ENCODE measurements at regions not wholly inside any gene's neighbourhood (a gene's known extent, or its start where the extent isn't known, plus 50 kb on each side); places are given as distances from the start of the nearest gene placed in this dataset.

DNA sequence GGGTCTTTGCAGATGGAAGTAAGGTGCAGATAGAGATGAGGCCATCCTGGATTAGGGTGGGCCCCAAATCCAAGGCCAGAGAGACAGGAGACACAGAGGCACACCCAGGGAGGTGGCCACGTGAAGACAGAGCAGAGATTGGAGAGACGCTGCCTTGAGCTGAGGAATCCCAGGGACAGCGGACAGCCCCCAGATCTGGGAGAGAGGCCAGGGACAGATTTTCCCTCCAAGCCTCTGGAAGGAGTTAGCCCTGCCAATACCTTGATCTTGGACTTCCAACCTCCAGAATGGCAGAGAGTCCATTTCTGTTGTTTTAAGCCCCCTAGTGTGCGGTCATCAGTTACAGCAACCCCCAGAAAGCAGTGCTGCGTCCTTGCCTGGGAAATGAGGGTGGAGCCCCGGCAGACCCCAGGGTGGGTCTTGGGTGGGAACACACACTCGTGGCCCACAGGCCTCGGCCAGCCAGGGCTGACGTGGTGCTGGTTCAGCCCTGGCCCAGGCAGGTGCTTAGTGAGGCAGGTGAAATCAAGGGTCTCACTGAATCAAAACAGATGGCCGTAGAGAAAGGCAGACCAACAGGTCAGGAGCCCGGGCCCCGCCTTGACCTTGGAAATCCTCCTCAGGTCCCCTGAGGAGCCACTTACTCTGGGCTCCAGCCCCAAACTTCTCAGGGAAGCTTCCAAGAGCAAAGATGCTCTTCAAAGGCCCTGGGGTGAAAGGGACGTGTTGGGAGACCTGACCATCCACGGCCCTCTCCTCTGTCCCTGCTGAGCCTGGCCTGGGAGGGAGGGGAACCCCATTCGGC is 169.3 kb downstream of the RBFOX3 start:
- no peak for DNase-seq

DNA sequence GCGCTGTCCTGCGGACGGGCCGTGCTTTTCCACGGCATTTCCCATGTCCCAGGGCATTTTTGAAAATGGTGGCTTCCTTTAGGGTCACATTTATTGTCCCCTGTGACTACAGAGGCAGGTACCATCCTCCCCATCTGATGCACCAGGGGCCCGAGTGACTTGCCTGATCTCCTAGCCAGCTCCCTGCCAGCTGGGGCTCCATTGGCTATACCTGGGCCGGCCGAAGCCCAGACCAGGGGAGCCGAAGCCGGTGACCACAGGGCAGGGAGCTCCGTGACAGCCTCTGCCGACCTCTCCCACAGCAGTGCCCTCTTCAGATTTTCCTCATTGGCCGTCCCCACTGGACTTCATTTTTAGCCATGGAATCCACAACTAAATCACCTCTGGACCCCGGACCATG is 170.6 kb downstream of the RBFOX3 start:
- DNase-seq, result no peak

DNA sequence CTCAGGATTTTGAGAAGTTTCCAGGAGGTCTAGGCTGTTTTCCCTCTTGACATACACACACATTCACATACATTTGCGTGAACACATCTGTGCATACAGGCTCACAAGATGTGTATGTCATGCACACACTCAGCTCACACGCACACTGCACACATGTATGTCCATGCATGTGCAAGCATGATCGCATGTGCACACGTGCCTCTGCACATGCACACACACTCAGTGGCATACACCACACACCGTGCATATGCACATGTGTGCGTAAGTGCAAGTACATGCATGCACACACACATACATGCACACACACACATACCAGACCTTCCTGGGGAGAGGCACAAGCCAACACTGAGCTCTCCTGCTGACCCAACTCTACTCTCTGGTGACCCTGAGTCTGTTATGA is 171.4 kb downstream of the RBFOX3 start:
- DNase-seq, result no peak

DNA sequence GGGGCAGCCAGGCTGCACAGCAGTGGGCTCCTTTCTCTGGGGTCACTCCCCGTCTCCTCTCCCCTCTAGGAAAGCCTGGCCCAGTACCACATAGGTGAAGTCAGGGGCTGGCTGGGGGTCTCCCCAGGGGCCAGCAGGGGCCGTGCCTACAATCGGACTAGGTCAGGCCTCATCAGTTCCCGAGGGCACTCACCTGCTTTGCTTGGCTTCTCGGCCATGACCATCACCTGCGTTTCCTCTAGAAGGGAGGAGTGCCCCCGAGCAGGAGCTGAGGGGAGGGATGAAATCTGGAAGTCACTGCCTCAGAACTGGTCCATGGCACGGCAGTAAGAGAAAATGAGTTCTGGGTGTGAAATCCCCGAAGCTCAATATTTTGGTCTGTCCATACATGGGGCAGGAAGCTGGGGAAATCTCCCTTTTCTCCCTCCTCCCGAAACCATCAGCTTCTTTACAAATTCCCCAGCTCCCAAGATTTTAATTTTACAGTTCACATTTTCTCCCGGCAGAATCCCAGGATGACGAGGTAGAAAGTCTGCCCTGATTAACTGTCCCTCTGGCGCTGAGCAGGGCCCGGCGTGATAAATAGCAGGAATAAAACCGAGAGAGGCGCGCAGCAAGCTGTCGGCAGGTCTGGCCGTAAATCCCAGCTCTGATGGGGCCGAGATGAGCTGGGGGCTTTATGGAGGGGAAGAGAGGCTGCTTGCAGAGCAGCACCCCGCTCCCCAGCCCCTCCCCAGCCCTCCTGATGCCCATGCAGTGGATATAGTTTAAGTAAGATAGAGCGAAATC is 172.1 kb downstream of the RBFOX3 start:
- DNase-seq, result no peak

DNA sequence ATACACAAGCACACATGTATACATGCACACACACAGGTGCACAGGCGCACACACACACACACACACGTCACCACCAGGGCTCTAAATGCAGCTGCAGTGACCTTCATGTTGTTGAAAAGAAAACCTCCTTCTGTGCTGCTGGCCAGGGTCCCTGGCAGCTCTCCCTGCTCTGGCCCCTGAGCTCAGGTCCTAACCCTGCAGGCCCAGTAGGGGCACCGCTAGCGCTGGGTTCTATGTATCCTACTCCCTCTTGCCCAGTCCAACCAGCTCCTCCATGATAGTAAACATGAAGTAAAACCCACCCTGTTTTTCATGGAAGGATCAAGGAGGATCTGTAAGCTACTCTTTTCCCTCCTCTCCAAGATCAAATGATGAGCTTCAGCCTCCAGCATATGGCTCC is 172.8 kb downstream of the RBFOX3 start:
- no peak for DNase-seq

DNA sequence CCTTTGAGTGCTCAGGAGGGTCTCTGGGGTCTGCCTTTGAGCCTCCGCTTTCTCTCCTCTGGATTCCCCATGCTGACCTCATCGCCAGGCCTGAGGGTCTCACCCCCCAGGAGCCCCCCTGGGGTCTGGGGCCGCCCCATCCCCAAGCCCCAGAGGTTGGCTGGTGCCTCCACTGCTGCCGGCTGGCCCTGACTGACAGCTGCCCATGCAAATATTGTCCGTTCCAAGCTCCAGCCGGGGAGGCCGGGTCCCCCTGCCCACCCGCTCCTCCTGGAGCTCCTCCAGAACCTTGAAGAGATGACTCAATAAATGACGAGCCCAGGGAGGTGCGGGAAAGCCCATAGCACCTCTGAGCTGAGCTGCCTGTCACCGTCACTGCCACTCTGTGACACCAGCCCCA is 173.8 kb downstream of the RBFOX3 start:
- DNase-seq, result no peak

DNA sequence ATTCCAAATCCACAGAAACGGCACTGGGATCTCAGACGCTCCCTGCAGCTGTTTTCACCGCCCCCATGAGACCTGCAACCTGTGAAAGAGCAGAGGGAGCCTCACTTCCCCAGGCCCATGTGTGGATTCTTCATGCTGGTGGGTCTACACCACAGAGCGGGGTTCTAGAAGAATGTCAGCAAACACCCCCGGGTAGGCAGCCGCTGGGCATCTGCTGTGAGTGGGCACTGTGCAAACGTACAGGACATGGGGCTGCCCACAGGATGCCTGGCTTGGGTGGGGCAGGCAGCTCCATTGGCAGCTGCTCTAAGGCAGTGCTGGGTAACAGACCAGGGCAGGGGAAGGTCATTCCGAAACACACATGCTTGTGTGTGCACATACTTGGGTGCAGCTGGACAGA is 174.9 kb downstream of the RBFOX3 start:
- DNase-seq, result no peak

DNA sequence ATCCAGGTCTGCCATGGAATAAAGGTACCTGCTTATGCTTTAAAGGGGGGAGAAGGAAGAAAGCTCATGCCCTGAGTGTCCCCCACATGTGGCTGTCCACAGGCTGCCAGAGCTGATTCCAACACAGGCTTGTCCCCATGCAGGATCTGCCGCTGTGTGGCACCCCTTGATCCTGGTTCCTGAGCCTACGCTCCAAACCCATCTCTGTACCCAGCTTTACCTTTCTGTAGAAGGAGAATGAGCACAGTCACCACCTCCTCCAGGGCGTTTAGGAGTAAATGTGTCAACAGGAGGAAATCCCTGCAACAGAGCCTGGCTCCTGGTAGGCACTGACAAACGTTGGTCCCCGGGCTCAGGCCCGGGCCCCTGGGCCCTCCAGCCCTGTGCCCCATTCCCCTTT is 175.6 kb downstream of the RBFOX3 start:
- no peak for DNase-seq

DNA sequence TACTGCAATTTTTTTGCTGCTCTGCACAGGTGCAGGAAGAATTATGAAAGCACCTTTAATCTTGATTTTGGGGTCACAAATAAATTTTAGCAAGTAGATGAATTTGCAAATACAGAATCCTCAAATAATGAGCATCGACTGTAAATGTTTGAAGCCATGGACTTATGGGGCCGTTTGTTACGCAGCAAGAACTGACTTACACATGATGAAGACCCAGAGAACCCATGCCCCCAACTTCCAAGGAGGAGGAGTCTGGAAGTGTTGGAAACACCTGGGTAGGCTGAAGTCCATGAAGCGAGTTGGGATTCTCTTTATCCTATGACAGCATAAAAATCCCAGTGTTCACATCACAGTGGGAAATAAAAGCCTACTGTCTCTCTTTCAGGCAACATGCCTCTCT is 176.6 kb downstream of the RBFOX3 start:
- DNase-seq, result no peak

DNA sequence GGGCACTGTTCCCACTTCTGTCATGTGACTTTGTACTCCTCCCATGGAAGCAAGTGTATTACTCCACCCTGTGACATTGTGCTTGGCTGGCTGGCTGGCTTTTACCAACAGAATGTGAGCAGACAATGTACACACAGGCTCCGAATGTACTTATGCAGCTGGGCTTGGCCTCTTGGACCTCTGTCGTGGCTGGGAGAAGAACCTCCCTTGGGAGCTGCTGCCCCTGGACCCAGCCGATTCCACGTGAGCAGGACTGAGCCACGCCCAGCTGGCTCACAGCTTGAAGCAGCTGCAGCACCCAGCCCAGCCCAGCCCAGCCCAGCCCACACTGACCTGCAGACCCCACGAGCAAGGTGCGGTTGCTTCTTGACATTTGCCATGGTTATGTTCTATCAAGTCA is 177.5 kb downstream of the RBFOX3 start:
- DNase-seq, result no peak

DNA sequence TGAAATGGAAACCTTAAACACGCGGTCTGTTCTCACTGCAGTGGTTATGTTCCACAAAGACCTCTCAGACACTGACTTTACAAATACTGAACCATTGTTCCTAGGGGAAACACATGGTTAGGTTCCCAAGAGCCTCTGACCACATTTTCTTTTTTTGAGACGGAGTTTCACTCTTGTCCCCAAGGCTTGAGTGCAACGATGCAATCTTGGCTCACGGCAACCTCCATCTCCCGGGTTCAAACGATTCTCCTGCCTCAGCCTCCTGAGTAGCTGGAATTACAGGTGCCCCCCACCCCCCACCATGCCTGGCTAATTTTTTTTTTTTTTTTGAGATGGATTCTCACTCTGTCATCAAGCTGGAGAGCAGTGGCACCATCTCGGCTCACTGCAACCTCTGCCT is 179.7 kb downstream of the RBFOX3 start:
- no peak for DNase-seq

DNA sequence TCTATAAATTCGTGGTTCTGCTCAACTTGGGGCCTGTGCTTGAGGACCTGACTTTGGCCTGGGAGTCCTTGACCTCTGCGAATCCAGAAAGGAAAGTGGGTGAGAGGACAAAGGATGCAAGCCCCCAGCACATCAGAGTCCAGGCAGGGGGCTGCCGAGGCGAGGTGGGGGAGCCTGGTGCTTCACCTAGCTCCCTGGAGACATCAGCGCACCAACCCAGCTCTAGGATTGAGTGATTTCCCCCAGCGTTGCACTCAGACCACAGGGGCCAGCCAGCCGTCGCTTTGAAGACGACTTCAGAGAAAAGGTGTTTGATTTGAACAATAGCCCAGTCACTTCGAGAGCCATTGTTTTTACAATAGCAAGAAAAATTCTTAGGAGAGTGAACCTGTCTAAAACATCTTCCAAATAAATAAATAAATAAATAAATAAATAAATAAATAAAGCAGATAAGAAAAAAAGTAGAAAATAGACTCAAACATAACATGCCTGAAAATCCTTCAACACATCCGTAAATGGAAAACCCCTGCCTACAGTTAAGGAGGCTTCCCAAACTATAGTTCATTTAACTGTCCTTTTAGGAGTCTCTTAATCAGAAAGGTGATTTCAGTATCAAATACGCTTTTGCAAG is 180.9 kb downstream of the RBFOX3 start:
- no peak for DNase-seq

DNA sequence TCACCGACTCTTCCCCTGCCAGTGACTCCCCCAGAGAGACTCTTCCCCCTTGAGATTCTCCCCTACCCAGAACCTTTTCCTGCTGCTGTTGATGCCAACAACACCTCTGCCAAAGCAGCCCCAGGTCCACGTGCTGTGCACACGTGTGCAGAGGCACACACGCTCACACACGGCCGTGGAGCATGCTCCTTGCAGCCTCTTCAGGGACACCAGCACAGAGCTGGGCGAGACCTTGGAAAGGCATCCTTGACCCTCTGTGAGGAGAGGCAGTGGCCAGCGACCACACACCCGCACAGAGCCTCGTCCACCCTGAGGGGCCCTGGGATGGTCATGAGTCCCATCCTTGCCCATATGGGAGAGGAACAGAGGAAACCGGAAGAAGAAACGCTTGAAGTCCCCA is 181.9 kb downstream of the RBFOX3 start:
- no peak for DNase-seq

DNA sequence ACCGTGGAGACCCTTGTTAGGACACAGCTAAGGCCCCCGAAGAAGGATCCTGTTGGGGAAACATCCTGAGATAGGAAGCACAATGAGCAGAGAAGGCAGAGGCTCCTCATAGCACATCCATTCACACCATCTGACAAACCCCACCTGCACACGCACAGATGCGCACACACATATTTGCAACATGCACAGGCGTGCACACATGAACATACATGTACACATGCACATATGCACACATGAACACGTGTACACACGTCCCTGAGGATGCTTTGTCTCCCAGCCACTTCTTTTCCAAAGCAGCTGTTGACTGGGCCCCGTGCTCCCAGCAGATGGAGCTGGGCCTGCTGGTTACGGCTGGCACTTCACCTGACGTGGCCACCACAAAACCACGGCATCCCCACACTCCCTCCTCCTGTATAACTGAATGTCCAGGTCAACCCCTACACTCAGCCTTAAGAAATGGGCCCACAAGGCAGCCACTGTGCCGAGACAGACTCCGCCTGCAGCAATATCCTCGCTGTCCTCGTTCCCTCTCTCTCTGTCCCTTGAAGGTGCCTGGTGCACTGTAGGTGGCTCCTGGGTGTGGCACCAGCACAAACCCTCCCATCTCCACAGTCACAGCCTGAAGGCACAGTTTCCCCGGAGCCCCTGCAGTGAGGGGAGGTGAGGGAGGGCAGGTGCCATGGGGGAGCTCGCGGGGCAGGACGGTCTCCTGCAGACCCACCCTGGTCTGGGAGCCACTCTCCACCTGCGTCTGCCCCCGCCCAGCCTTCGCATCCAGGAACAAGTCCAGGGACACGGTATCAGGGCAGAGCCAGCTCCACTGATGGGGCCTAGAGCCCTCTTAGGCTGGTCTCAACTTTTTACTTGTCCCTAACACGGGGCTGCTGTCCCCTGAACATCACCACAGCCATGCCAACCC is 183.0 kb downstream of the RBFOX3 start:
- no peak for DNase-seq

DNA sequence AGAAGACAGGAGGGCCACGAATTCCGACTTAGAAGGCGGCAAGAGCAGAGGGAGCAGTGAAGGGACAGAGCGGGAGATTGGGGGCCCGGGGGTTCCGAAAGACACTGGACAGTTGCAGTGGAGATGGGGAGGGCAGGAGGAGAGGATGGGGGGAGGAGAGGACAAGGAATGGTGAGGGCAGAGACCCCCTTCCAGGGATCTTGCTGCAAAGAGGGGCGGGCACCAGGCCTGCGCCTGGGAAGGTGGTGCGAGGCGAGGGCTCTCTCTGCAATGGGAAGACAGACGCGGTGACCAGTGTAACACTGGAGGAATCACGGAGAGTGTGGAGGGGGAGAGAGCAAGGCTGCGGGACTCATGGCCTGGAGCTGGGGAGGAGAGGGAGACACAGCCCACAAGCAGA is 185.2 kb downstream of the RBFOX3 start:
- no peak for DNase-seq

DNA sequence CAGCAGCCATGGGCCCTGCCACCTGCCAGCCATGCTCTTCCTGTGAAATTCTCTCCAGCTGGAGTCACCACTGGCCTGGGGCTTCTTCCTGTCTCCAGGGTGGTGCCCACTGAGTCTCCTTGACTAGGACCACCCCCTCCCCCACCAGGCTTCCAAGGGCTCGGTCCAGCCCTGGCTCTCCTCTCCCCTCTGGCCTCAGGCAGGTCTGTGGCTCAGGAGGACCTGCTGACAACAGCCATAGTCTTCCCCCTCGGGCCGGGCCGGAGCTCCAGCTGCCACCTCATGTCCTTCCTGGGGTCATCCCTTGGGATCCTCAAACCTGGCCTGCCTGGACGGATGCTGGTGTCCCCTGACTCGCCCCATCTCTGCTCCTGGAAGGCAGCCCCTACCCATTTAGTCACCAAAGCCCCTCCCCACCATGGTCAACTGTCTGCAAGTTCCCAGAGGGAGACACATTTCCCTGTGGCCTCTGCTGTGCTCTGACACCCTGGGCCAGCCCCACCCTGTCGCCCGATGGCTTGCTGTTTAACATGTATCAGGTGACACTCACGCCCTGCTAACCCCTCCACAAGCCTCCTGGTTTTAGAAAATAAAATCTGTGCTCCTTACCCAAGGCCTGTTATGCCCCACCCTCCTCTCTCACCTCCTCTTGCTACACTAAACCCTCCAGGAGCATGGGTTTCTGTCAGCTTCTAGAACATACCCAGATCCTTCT is 186.2 kb downstream of the RBFOX3 start:
- DNase-seq, result no peak

DNA sequence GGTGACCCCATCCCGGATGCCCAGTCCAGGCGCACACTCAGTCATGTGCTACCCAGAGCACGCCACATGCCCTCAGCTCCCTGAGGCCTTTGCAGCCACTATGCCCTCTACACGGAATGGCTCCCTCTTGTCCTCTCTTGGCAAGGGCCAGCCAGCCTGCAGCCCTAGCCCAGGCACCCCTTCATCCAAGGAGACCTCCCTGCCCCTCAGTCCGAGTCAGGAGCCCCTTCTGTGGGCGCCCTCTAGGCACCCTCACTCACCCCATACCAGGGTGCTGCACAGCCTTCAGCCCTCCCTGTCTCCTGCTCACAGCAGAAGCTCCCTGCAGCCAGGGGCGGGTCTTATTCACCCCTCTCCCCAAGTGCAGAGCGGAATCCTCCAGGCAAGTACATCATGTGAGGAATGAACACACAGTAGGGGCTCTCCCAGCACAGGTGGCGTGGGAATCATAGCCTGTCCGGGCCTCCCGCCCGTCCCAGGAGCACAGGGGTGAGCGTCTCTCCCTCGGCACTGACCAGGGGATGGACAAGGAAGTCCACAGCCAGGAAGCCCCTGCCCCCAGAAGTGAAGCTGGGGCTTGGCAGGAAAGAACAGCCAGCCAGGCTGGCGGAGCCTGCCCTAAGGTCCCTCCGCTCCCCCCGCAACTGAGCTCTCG is 186.9 kb downstream of the RBFOX3 start:
- DNase-seq, result no peak

DNA sequence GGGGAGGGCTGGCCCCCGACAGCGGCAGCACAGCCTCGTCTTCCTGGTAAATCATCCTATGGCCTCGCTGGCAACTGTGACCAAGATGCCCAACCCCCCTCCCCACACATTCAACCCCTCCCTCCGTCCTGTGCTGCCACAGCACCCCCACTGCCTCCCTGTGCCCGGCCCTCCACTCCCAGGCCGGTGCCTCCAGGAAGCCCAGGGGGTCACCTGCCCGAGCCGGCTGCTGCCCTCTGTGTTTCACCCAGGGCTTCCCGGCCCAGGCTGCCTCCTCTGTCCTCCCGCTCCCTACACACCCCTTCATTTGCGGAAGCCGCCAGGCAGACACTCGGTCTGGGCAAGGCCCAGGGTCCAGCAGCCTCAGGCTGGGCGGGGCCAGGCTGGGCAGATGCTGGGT is 188.6 kb downstream of the RBFOX3 start:
- DNase-seq, result no peak

DNA sequence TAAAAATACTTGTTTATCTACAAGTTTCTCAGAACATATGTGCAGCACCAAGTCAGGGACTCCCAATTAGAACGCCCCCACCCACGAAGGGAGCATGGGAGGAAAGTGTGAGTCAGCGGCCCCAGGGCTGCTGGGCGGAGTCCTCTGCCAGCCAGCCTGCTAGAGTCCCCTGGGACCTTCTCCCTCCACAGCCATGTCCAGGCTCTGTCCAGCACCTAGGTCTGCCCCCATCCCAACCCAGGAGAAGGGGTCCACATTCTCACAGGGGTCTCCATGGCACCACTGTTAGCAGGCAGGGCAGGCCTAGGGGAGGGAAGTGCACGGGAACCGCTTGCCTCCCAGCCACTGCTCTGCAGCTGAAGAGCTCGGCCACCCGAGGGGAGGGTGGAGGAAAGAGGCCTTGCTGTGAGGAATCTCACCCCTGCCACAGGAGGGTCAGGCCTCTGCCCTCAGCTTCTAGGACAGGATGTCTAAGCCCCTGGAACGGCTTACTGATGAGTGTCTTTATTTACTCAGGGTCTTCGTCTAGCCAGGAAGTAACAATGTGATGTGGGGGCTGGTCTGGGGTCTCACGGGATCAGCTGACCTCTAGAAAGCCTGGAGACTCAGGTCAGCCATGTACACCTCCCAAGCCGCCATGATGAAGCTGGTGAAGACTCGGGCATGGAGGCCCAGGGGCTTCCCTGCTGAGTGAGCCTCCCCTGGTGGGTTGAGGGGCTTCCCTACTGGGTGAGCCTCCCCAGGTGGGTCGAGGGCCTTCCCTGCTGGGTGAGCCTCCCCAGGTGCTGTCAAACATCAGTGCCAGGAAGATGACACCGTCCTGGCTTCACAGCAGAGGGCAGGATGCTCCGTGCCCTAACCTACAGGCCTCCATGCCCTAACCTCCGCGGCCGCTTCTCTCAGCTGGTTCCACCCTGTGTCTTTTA is 190.3 kb downstream of the RBFOX3 start:
- no peak for DNase-seq

DNA sequence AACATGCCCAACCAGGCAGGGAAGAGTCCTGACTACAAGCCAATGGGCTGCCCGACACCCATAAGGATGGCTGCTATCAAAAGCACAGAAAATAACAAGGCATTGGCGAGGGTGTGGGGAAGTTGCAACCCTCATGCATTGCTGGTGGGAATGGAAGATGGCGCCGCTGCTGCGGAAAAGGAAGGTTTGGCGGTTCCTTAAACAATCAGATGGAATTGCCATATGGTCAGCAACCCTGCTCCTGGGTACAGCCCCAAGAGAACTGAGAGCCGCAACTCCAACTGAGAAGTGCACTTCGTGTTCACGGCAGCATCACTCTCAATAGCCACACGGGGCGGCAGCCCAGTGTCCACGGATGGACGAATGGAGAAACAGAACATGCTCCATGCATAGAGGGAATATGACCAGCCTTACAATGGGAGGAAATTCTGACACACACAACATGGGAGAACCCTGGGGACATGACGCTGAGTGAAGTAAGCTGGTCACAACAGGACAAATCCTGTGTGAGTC is 193.3 kb downstream of the RBFOX3 start:
- DNase-seq, result no peak
